ENCODE measurements at regions not wholly inside any gene's neighbourhood (a gene's known extent, or its start where the extent isn't known, plus 50 kb on each side); places are given as distances from the start of the nearest gene placed in this dataset.

DNA sequence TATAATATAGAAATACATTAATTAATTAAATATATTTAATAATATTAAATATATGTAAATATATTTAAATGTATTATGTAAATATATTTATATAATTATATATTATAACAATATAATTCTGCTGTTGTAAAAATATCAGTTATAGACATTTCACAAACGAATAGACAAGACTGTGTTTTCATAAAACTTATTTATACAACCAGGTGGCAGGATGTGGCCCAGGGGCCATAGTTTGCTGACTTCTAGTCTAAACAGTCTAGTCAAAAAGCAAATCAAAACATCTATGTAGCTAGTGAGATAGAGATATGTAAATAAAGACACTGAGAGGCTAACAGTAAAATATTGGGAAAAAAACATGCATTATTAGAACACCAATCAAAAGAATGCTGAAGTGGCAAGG lies 136.4 kb downstream of the TBXT start:
- ATAC-seq (no peak), DNase-seq (ENCODE audit: low spot score) (no peak)
- TF ChIP-seq EZH2 (IDR thresholded peaks at IDR 0.05; ENCODE audit: low read depth, unreplicated experiment) (no peak), POLR2AphosphoS5 (IDR thresholded peaks at IDR 0.05; ENCODE audit: low read depth) (no peak), EZH2phosphoT487 (IDR thresholded peaks at IDR 0.05; ENCODE audit: unreplicated experiment) (no peak), ZNF331 (CRISPR knock-in tag; IDR thresholded peaks at IDR 0.05; ENCODE audit: low read depth) (no peak), NANOG (IDR thresholded peaks at IDR 0.05; ENCODE audit: borderline replicate concordance) (no peak), CREB1 (CRISPR knock-in tag; IDR thresholded peaks at IDR 0.05; ENCODE audit: low read depth) (no peak), JUNB (IDR thresholded peaks at IDR 0.05; ENCODE audit: unreplicated experiment) (no peak), ZNF114 (CRISPR knock-in tag; IDR thresholded peaks at IDR 0.05) (no peak), STAT1 (IDR thresholded peaks at IDR 0.05; ENCODE audit: unreplicated experiment) (no peak)
- TF ChIP-seq, protein P1, sequence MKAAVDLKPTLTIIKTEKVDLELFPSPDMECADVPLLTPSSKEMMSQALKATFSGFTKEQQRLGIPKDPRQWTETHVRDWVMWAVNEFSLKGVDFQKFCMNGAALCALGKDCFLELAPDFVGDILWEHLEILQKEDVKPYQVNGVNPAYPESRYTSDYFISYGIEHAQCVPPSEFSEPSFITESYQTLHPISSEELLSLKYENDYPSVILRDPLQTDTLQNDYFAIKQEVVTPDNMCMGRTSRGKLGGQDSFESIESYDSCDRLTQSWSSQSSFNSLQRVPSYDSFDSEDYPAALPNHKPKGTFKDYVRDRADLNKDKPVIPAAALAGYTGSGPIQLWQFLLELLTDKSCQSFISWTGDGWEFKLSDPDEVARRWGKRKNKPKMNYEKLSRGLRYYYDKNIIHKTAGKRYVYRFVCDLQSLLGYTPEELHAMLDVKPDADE (IDR thresholded peaks at IDR 0.05): no peak
- TF ChIP-seq, protein P2, sequence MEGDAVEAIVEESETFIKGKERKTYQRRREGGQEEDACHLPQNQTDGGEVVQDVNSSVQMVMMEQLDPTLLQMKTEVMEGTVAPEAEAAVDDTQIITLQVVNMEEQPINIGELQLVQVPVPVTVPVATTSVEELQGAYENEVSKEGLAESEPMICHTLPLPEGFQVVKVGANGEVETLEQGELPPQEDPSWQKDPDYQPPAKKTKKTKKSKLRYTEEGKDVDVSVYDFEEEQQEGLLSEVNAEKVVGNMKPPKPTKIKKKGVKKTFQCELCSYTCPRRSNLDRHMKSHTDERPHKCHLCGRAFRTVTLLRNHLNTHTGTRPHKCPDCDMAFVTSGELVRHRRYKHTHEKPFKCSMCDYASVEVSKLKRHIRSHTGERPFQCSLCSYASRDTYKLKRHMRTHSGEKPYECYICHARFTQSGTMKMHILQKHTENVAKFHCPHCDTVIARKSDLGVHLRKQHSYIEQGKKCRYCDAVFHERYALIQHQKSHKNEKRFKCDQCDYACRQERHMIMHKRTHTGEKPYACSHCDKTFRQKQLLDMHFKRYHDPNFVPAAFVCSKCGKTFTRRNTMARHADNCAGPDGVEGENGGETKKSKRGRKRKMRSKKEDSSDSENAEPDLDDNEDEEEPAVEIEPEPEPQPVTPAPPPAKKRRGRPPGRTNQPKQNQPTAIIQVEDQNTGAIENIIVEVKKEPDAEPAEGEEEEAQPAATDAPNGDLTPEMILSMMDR (conservative IDR thresholded peaks at IDR 0.05; ENCODE audit: low read depth in 2 of 2): no peak
- TF ChIP-seq, protein P3, sequence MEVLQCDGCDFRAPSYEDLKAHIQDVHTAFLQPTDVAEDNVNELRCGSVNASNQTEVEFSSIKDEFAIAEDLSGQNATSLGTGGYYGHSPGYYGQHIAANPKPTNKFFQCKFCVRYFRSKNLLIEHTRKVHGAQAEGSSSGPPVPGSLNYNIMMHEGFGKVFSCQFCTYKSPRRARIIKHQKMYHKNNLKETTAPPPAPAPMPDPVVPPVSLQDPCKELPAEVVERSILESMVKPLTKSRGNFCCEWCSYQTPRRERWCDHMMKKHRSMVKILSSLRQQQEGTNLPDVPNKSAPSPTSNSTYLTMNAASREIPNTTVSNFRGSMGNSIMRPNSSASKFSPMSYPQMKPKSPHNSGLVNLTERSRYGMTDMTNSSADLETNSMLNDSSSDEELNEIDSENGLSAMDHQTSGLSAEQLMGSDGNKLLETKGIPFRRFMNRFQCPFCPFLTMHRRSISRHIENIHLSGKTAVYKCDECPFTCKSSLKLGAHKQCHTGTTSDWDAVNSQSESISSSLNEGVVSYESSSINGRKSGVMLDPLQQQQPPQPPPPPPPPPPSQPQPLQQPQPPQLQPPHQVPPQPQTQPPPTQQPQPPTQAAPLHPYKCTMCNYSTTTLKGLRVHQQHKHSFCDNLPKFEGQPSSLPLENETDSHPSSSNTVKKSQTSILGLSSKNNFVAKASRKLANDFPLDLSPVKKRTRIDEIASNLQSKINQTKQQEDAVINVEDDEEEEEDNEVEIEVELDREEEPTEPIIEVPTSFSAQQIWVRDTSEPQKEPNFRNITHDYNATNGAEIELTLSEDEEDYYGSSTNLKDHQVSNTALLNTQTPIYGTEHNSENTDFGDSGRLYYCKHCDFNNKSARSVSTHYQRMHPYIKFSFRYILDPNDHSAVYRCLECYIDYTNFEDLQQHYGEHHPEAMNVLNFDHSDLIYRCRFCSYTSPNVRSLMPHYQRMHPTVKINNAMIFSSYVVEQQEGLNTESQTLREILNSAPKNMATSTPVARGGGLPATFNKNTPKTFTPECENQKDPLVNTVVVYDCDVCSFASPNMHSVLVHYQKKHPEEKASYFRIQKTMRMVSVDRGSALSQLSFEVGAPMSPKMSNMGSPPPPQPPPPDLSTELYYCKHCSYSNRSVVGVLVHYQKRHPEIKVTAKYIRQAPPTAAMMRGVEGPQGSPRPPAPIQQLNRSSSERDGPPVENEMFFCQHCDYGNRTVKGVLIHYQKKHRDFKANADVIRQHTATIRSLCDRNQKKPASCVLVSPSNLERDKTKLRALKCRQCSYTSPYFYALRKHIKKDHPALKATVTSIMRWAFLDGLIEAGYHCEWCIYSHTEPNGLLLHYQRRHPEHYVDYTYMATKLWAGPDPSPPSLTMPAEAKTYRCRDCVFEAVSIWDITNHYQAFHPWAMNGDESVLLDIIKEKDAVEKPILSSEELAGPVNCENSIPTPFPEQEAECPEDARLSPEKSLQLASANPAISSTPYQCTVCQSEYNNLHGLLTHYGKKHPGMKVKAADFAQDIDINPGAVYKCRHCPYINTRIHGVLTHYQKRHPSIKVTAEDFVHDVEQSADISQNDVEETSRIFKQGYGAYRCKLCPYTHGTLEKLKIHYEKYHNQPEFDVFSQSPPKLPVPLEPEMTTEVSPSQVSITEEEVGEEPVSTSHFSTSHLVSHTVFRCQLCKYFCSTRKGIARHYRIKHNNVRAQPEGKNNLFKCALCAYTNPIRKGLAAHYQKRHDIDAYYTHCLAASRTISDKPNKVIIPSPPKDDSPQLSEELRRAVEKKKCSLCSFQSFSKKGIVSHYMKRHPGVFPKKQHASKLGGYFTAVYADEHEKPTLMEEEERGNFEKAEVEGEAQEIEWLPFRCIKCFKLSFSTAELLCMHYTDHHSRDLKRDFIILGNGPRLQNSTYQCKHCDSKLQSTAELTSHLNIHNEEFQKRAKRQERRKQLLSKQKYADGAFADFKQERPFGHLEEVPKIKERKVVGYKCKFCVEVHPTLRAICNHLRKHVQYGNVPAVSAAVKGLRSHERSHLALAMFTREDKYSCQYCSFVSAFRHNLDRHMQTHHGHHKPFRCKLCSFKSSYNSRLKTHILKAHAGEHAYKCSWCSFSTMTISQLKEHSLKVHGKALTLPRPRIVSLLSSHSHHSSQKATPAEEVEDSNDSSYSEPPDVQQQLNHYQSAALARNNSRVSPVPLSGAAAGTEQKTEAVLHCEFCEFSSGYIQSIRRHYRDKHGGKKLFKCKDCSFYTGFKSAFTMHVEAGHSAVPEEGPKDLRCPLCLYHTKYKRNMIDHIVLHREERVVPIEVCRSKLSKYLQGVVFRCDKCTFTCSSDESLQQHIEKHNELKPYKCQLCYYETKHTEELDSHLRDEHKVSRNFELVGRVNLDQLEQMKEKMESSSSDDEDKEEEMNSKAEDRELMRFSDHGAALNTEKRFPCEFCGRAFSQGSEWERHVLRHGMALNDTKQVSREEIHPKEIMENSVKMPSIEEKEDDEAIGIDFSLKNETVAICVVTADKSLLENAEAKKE (CRISPR knock-in tag; IDR thresholded peaks at IDR 0.05): no peak
- TF ChIP-seq, protein P4, sequence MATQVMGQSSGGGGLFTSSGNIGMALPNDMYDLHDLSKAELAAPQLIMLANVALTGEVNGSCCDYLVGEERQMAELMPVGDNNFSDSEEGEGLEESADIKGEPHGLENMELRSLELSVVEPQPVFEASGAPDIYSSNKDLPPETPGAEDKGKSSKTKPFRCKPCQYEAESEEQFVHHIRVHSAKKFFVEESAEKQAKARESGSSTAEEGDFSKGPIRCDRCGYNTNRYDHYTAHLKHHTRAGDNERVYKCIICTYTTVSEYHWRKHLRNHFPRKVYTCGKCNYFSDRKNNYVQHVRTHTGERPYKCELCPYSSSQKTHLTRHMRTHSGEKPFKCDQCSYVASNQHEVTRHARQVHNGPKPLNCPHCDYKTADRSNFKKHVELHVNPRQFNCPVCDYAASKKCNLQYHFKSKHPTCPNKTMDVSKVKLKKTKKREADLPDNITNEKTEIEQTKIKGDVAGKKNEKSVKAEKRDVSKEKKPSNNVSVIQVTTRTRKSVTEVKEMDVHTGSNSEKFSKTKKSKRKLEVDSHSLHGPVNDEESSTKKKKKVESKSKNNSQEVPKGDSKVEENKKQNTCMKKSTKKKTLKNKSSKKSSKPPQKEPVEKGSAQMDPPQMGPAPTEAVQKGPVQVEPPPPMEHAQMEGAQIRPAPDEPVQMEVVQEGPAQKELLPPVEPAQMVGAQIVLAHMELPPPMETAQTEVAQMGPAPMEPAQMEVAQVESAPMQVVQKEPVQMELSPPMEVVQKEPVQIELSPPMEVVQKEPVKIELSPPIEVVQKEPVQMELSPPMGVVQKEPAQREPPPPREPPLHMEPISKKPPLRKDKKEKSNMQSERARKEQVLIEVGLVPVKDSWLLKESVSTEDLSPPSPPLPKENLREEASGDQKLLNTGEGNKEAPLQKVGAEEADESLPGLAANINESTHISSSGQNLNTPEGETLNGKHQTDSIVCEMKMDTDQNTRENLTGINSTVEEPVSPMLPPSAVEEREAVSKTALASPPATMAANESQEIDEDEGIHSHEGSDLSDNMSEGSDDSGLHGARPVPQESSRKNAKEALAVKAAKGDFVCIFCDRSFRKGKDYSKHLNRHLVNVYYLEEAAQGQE (IDR thresholded peaks at IDR 0.05; ENCODE audit: unreplicated experiment): no peak
- Mint-ChIP-seq H3K9me3 (no peaks in the 10 kb centered on the region; the same call in 1 of the 3 replicates), H3K4me3 (no peak overlapping the region), H3K27me3 (ENCODE audit: insufficient read depth, low read depth, poor library complexity) (no peaks in the 10 kb centered on the region), H3K36me3 (ENCODE audit: low read depth) (no peaks in the 10 kb centered on the region; the same call in 2 of the 3 replicates), H3K27ac (no peak overlapping the region), H3K4me1 (peaks cover 18% of the 10 kb centered on the region; the same call in 2 of the 3 replicates)
- no peaks in the 10 kb centered on the region for H3K27me3 ChIP-seq (ENCODE audit: insufficient read depth)
- no peak overlapping the region for H2AFZ ChIP-seq
- peaks cover 3% of the 10 kb centered on the region; the same call in 1 of the 2 replicates for H3F3A ChIP-seq (replicated peaks; ENCODE audit: low read depth)
- H3K79me2 ChIP-seq (replicated peaks; ENCODE audit: insufficient read depth): no peaks in the 10 kb centered on the region
- no peaks in the 10 kb centered on the region for H3K36me3 ChIP-seq (ENCODE audit: insufficient read depth)
- H4K20me1 ChIP-seq (replicated peaks; ENCODE audit: insufficient read depth): no peaks in the 10 kb centered on the region
- H3K9me2 ChIP-seq (ENCODE audit: insufficient read depth): no peaks in the 10 kb centered on the region
- H3K27ac ChIP-seq (ENCODE audit: low read depth): no peak overlapping the region
- H3K4me1 ChIP-seq (ENCODE audit: insufficient read depth): peaks cover 10% of the 10 kb centered on the region
- H3K4me2 ChIP-seq: no peak overlapping the region
- no peak overlapping the region for H3K4me3 ChIP-seq

All from GM23338 (cell line).